Femur (tissue), 1 donor: ENCODE measurements at regions not wholly inside any gene's neighbourhood (a gene's known extent, or its start where the extent isn't known, plus 50 kb on each side); places are given as distances from the start of the nearest gene placed in this dataset.
A peak's percentile ranks its signal among the peaks of the same experiment; 100 is the strongest.
"Not testable (repeated sequence)": the region's sequence is repeated elsewhere in the genome, so short reads cannot be mapped to it uniquely, and the experiment has no call there.

ENCODE experiments used
- DNase-seq: peaks from one replicate; pipeline ENCODE4 v3.0.0-alpha.2; 2017

GRCh38 chr16:29328528-29328927 is 78.0 kb downstream of the NPIPB11 start:
- DNase-seq = not testable (repeated sequence)

GRCh38 chr16:29327631-29328408 is 78.7 kb downstream of the NPIPB11 start:
- not testable (repeated sequence) for DNase-seq

GRCh38 chr16:29326164-29327125 is 80.1 kb downstream of the NPIPB11 start:
- not testable (repeated sequence) for DNase-seq

- DNase-seq = not testable (repeated sequence)
Observed at GRCh38 chr16:29323725-29324124, 82.8 kb downstream of the NPIPB11 start.

GRCh38 chr16:29321585-29321984 is 84.9 kb downstream of the NPIPB11 start:
- no peak for DNase-seq

GRCh38 chr16:29321000-29321393 is 85.5 kb downstream of the NPIPB11 start:
- no peak for DNase-seq

- DNase-seq = no peak
Observed at GRCh38 chr16:29320274-29320999, 86.1 kb downstream of the NPIPB11 start.

- no peak for DNase-seq
Observed at GRCh38 chr16:29319726-29320125, 86.8 kb downstream of the NPIPB11 start.

GRCh38 chr16:29318561-29318968 is 87.9 kb downstream of the NPIPB11 start:
- peak; percentile 61 for DNase-seq

GRCh38 chr16:29318037-29318436 is 88.5 kb downstream of the NPIPB11 start:
- DNase-seq = no peak

- DNase-seq = no peak
Observed at GRCh38 chr16:29317269-29317668, 89.2 kb downstream of the NPIPB11 start.

GRCh38 chr16:29316761-29317183 is 89.7 kb downstream of the NPIPB11 start:
- DNase-seq = no peak

- no peak for DNase-seq
Observed at GRCh38 chr16:29315916-29316517, 90.5 kb downstream of the NPIPB11 start.

- DNase-seq = no peak
Observed at GRCh38 chr16:29315046-29315445, 91.5 kb downstream of the NPIPB11 start.

GRCh38 chr16:29314292-29314934 is 92.1 kb downstream of the NPIPB11 start:
- DNase-seq = no peak

GRCh38 chr16:29313559-29314048 is 92.9 kb downstream of the NPIPB11 start:
- DNase-seq = no peak

- DNase-seq = no peak
Observed at GRCh38 chr16:29312835-29313558, 93.5 kb downstream of the NPIPB11 start.

- not testable (repeated sequence) for DNase-seq
Observed at GRCh38 chr16:29312345-29312675, 94.2 kb downstream of the NPIPB11 start.

- no peak for DNase-seq
Observed at GRCh38 chr16:29311461-29312344, 94.8 kb downstream of the NPIPB11 start.

GRCh38 chr16:29310852-29311314 is 95.6 kb downstream of the NPIPB11 start:
- DNase-seq = no peak
